HCT116 (cell line): ENCODE measurements at regions not wholly inside any gene's neighbourhood (a gene's known extent, or its start where the extent isn't known, plus 50 kb on each side); places are given as distances from the start of the nearest gene placed in this dataset.

ENCODE experiments used
- ATAC-seq: fragments of 200-7000 bp; cut with Tn5 transposase; 2 replicates; pipeline ENCODE4 v1.9.1; 2020; ENCODE audit warnings: mild to moderate bottlenecking, moderate library complexity
- BruUV-seq: library from RNA; stranded (reverse); fragments of 400-500 nt; replicated peaks from 2 replicates; lab custom pipeline; 2021; lab: Mats Ljungman, UMichigan
- CTCF ChIA-PET: fragments of 300-600 bp; sonication (Branson Sonifier 250); formaldehyde crosslinking; loops from one replicate; lab custom pipeline; 2021; ENCODE audit warnings: antibody characterized with exemption; lab: Charles Lee
- POLR2A ChIA-PET: fragments of 300-600, 350-600 bp; sonication (Branson Sonifier 250); formaldehyde crosslinking; loops from one replicate; lab custom pipeline; 2021; ENCODE audit warnings: antibody characterized with exemption; lab: Charles Lee
- RAD21 ChIA-PET, 2 experiments: fragments of 300-600 bp; sonication (Branson Sonifier 250); formaldehyde crosslinking; loops; one replicate each; lab custom pipeline; 2023; ENCODE audit warnings: low total read pairs in 2 of 2; ENCODE audit not compliant: uncharacterized antibody in 2 of 2, unreplicated experiment in 2 of 2, low non-redundant PET in 1 of 2; lab: Charles Lee
- DNase-seq: peaks from one replicate; pipeline ENCODE4 v3.0.0-alpha.2; 2010; ENCODE audit warnings: low read depth, low spot score
- H2AFZ ChIP-seq: fragments of 200-600 bp; shearing (Covaris generic), sonication (generic); 2 replicates; pipeline ENCODE4 v1.6.1; 2017; ENCODE audit warnings: low read depth, mixed run types, mixed read lengths, antibody characterized with exemption, low read length; ENCODE audit not compliant: poor library complexity, severe bottlenecking
- H3K27ac ChIP-seq: 2 replicates; pipeline ENCODE4 v1.5.1; 2012; ENCODE audit warnings: low read depth, low read length
- H3K27me3 ChIP-seq: fragments of 200-600 bp; sonication (generic); 2 replicates; pipeline ENCODE4 v1.6.1; 2016; ENCODE audit warnings: mixed run types, low read length, mixed read lengths; ENCODE audit not compliant: insufficient read depth
- H3K36me3 ChIP-seq, 2 experiments: fragments of 200-500 bp in 1 of 2; fragments of 200-600 bp in 1 of 2; sonication (Bioruptor generic) in 1 of 2; sonication (generic) in 1 of 2; 2 replicates each; pipeline versions ENCODE4 v1.5.1 to v1.6.1; 2014 to 2016; ENCODE audit warnings: low read length in 2 of 2, inconsistent platforms in 1 of 2, mixed read lengths in 1 of 2, mixed run types in 1 of 2; ENCODE audit not compliant: insufficient read depth in 2 of 2, control insufficient read depth in 1 of 2
- H3K4me1 ChIP-seq, 2 experiments: fragments of 200-600 bp in 1 of 2; sonication (generic) in 1 of 2; 2 replicates each; pipeline versions ENCODE4 v1.5.1 to v1.6.1; 2012 to 2017; ENCODE audit warnings: low read length in 2 of 2, inconsistent platforms in 1 of 2, mild to moderate bottlenecking in 1 of 2, mixed read lengths in 1 of 2, mixed run types in 1 of 2, moderate library complexity in 1 of 2; ENCODE audit not compliant: insufficient read depth in 2 of 2, control insufficient read depth in 1 of 2
- H3K4me2 ChIP-seq: fragments of 200-600 bp; sonication (generic); 2 replicates; pipeline ENCODE4 v1.6.1; 2017; ENCODE audit warnings: mixed run types, low read length, mixed read lengths
- H3K4me3 ChIP-seq, 2 experiments: fragments of 200-600 bp in 1 of 2; sonication (generic) in 1 of 2; replicated peaks in 1 of 2; 2 replicates each; pipeline ENCODE4 v1.5.1; 2011 to 2016; ENCODE audit warnings: low read length in 2 of 2, control low read depth in 1 of 2, low read depth in 1 of 2, mild to moderate bottlenecking in 1 of 2, mixed read lengths in 1 of 2, mixed run types in 1 of 2
- H3K79me2 ChIP-seq: fragments of 200-600 bp; sonication (generic); 2 replicates; pipeline ENCODE4 v1.6.1; 2017; ENCODE audit warnings: mild to moderate bottlenecking, mixed run types, low read length, moderate library complexity, mixed read lengths; ENCODE audit not compliant: insufficient read depth
- H3K9ac ChIP-seq: fragments of 200-600 bp; sonication (generic); 2 replicates; pipeline ENCODE4 v1.6.1; 2016; ENCODE audit warnings: low read length, mixed read lengths
- H3K9me2 ChIP-seq: fragments of 200-600 bp; sonication (generic), shearing (Covaris generic); 2 replicates; pipeline ENCODE4 v1.6.1; 2017; ENCODE audit warnings: mixed run types, mild to moderate bottlenecking, moderate library complexity; ENCODE audit not compliant: insufficient read depth
- H3K9me3 ChIP-seq, 2 experiments: fragments of 200-500 bp in 1 of 2; fragments of 200-600 bp in 1 of 2; sonication (Bioruptor generic) in 1 of 2; sonication (generic) in 1 of 2; 2 replicates each; pipeline ENCODE4 v1.6.1; 2014 to 2017; ENCODE audit warnings: low read length in 2 of 2, mixed read lengths in 2 of 2, inconsistent platforms in 1 of 2, low read depth in 1 of 2, mild to moderate bottlenecking in 1 of 2, mixed run types in 1 of 2, moderate library complexity in 1 of 2; ENCODE audit not compliant: control insufficient read depth in 1 of 2, insufficient read depth in 1 of 2
- H4K20me1 ChIP-seq: fragments of 200-600 bp; sonication (generic), shearing (Covaris generic); 2 replicates; pipeline ENCODE4 v1.6.1; 2017; ENCODE audit warnings: mixed run types, mild to moderate bottlenecking, moderate library complexity; ENCODE audit not compliant: insufficient read depth
- JUND ChIP-seq: IDR thresholded peaks from 2 replicates; pipeline ENCODE4 v1.6.1; 2012
- POLR2AphosphoS5 ChIP-seq: IDR thresholded peaks from 2 replicates; pipeline ENCODE4 v1.6.1; 2011; ENCODE audit warnings: mild to moderate bottlenecking, low read depth, low read length, moderate library complexity
- SIN3A ChIP-seq: IDR thresholded peaks from 2 replicates; pipeline ENCODE4 v1.6.1; 2012; ENCODE audit warnings: low read depth
- intact Hi-C: fragments of 100-400 bp; cut with micrococcal nuclease; formaldehyde crosslinking; loops from 2 replicates; pipeline ENCODE4 v1.10.0; 2022
- TF ChIP-seq, protein P1 (sequence below): IDR thresholded peaks from 2 replicates; pipeline ENCODE4 v1.6.1; 2012

GRCh38 chr15:62895905-62896316 is 146.6 kb upstream of the TPM1 start:
- no peak for ATAC-seq
- no peaks in the 10 kb centered on the region for H3K9me2 ChIP-seq
- peaks cover 28 to 52% of the 10 kb centered on the region in 2 experiments for H3K4me1 ChIP-seq
- CTCF ChIA-PET: no interaction called here
- no peaks in the 10 kb centered on the region for H3K79me2 ChIP-seq
- H3K36me3 ChIP-seq: no peaks in the 10 kb centered on the region
- TF ChIP-seq SIN3A (no peak), JUND (0 out of 2 replicates have a peak, but pooled peaks have one; percentile 14)
- RAD21 ChIA-PET: no interaction called here
- peak overlapping the region; percentile 63 for H3K4me2 ChIP-seq
- peak overlapping the region; percentile 39 for H3K9ac ChIP-seq
- H2AFZ ChIP-seq: peak overlapping the region; percentile 19
- peak overlapping the region; percentile 86 for H3K27ac ChIP-seq
- POLR2A ChIA-PET: interaction anchor here (1.6 kb wide), 1 partner anchor 153 kb away, joined by 3 read pairs; no protein-coding TSS in a partner anchor
- peak overlapping the region in 1 of 2 experiments; percentile 18; a peak in 2 of 4 replicates for H3K4me3 ChIP-seq
- H4K20me1 ChIP-seq: no peaks in the 10 kb centered on the region
- DNase-seq: no peak
- BruUV-seq: no TSS peak
- no peaks in the 10 kb centered on the region for H3K9me3 ChIP-seq
- intact Hi-C loops: no loop called here
- no peaks in the 10 kb centered on the region for H3K27me3 ChIP-seq

GRCh38 chr15:62896380-62896866 is 146.1 kb upstream of the TPM1 start:
- Histone ChIP-seq H3K36me3 (no peaks in the 10 kb centered on the region), H4K20me1 (no peaks in the 10 kb centered on the region), H3K4me1 (peaks cover 28 to 52% of the 10 kb centered on the region in 2 experiments), H3K79me2 (no peaks in the 10 kb centered on the region), H3K9me2 (no peaks in the 10 kb centered on the region), H3K4me3 (peak overlapping the region in 1 of 2 experiments; percentile 18; a peak in 3 of 4 replicates), H3K27ac (peak overlapping the region; percentile 86), H3K9ac (peak overlapping the region; percentile 39), H3K9me3 (no peaks in the 10 kb centered on the region), H3K4me2 (peak overlapping the region; percentile 63), H3K27me3 (no peaks in the 10 kb centered on the region), H2AFZ (peak overlapping the region; percentile 58)
- CTCF ChIA-PET: interaction anchor here (1.0 kb wide), 1 partner anchor 151 kb away, joined by 3 read pairs; no protein-coding TSS in a partner anchor
- TF ChIP-seq JUND (no peak), POLR2AphosphoS5 (peak; percentile 39)
- TF ChIP-seq, protein P1, sequence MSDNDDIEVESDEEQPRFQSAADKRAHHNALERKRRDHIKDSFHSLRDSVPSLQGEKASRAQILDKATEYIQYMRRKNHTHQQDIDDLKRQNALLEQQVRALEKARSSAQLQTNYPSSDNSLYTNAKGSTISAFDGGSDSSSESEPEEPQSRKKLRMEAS: no peak
- DNase-seq: peak; percentile 67
- ATAC-seq: peak; percentile 61
- POLR2A ChIA-PET: interaction anchor here (1.6 kb wide), 1 partner anchor 153 kb away, joined by 3 read pairs; no protein-coding TSS in a partner anchor
- RAD21 ChIA-PET: no interaction called here
- no TSS peak for BruUV-seq
- intact Hi-C loops: no loop called here
